WTC11 (cell line): ENCODE measurements at regions not wholly inside any gene's neighbourhood (a gene's known extent, or its start where the extent isn't known, plus 50 kb on each side); places are given as distances from the start of the nearest gene placed in this dataset.

Experiments
- ATAC-seq: fragments of 200-7000 bp; cut with Tn5 transposase; 2 replicates; pipeline ENCODE4 v1.10.0; 2021; ENCODE audit warnings: mild to moderate bottlenecking, moderate library complexity
- CTCF ChIA-PET: fragments of 300-600 bp; sonication (Branson Sonifier 250); formaldehyde crosslinking; loops from one replicate; lab custom pipeline; 2021; ENCODE audit warnings: antibody characterized with exemption; lab: Charles Lee
- POLR2A ChIA-PET: fragments of 350-600 bp; sonication (Branson Sonifier 250); formaldehyde crosslinking; loops from one replicate; lab custom pipeline; 2021; ENCODE audit warnings: antibody characterized with exemption; lab: Charles Lee
- DNase-seq: peaks from one replicate; pipeline ENCODE4 v3.0.0; 2021; ENCODE audit warnings: low spot score
- H3K27ac Mint-ChIP-seq: 2 replicates; pipeline ENCODE4 v1.8.0; 2021; ENCODE audit warnings: mixed read lengths
- H3K27me3 Mint-ChIP-seq: 2 replicates; pipeline ENCODE4 v1.8.0; 2021; ENCODE audit warnings: low read depth, mild to moderate bottlenecking, moderate library complexity, mixed read lengths
- H3K36me3 Mint-ChIP-seq: 2 replicates; pipeline ENCODE4 v1.8.0; 2021; ENCODE audit warnings: mixed read lengths
- H3K4me1 Mint-ChIP-seq: 2 replicates; pipeline ENCODE4 v1.8.0; 2022; ENCODE audit warnings: mixed read lengths
- H3K4me3 Mint-ChIP-seq: 2 replicates; pipeline ENCODE4 v1.8.0; 2021; ENCODE audit warnings: mild to moderate bottlenecking, moderate library complexity, mixed read lengths
- H3K9me3 Mint-ChIP-seq: 2 replicates; pipeline ENCODE4 v1.8.0; 2021; ENCODE audit warnings: mixed read lengths
- CREB1 ChIP-seq: sonication (generic); formaldehyde crosslinking; IDR thresholded peaks from 2 replicates; pipeline ENCODE4 v1.8.0; 2023; ENCODE audit warnings: mild to moderate bottlenecking, missing genetic modification reagents
- ELF4 ChIP-seq: sonication (generic); formaldehyde crosslinking; IDR thresholded peaks from 2 replicates; pipeline ENCODE4 v1.8.1; 2022; ENCODE audit warnings: low read depth, mild to moderate bottlenecking, moderate library complexity, missing genetic modification reagents
- ESRRA ChIP-seq: sonication (generic); formaldehyde crosslinking; IDR thresholded peaks from 2 replicates; pipeline ENCODE4 v1.8.1; 2022; ENCODE audit warnings: mild to moderate bottlenecking, missing genetic modification reagents, borderline replicate concordance
- ETV6 ChIP-seq: sonication (generic); formaldehyde crosslinking; IDR thresholded peaks from 2 replicates; pipeline ENCODE4 v1.8.1; 2022; ENCODE audit warnings: mild to moderate bottlenecking, missing genetic modification reagents
- FOXP1 ChIP-seq: sonication (generic); formaldehyde crosslinking; IDR thresholded peaks from 2 replicates; pipeline ENCODE4 v1.8.0; 2022; ENCODE audit warnings: missing genetic modification reagents, mild to moderate bottlenecking, moderate library complexity, borderline replicate concordance
- GABPB1 ChIP-seq: sonication (generic); formaldehyde crosslinking; IDR thresholded peaks from 2 replicates; pipeline ENCODE4 v1.8.1; 2023; ENCODE audit warnings: mild to moderate bottlenecking, missing genetic modification reagents
- HMGA2 ChIP-seq: fragments of 250-450 bp; sonication (Bioruptor Pico); IDR thresholded peaks from 2 replicates; pipeline ENCODE4 v1.4.0; 2021; ENCODE audit warnings: mild to moderate bottlenecking, moderate library complexity
- IRF2 ChIP-seq: sonication (generic); formaldehyde crosslinking; IDR thresholded peaks from 2 replicates; pipeline ENCODE4 v1.8.0; 2022; ENCODE audit warnings: low read depth, missing genetic modification reagents, borderline replicate concordance
- JAZF1 ChIP-seq: fragments of 250-450 bp; sonication (Bioruptor Pico); IDR thresholded peaks from 2 replicates; pipeline ENCODE4 v1.9.0; 2021; ENCODE audit warnings: moderate library complexity, mild to moderate bottlenecking, inconsistent platforms
- MXD4 ChIP-seq: fragments of 250-450 bp; sonication (Bioruptor Pico); IDR thresholded peaks from 2 replicates; pipeline ENCODE4 v1.8.0; 2021; ENCODE audit warnings: mild to moderate bottlenecking, moderate library complexity, borderline replicate concordance
- MYBL2 ChIP-seq: sonication (generic); formaldehyde crosslinking; IDR thresholded peaks from 2 replicates; pipeline ENCODE4 v1.8.1; 2023; ENCODE audit warnings: mild to moderate bottlenecking, moderate library complexity, missing genetic modification reagents
- OVOL2 ChIP-seq: fragments of 250-450 bp; sonication (Bioruptor Pico); IDR thresholded peaks from 2 replicates; pipeline ENCODE4 v1.9.0; 2021; ENCODE audit warnings: mild to moderate bottlenecking, borderline replicate concordance
- RORB ChIP-seq: fragments of 250-450 bp; sonication (Bioruptor Pico); IDR thresholded peaks from 2 replicates; pipeline ENCODE4 v1.9.0; 2021; ENCODE audit warnings: mild to moderate bottlenecking
- SMAD4 ChIP-seq: sonication (generic); formaldehyde crosslinking; IDR thresholded peaks from 2 replicates; pipeline ENCODE4 v1.8.0; 2022; ENCODE audit warnings: mild to moderate bottlenecking, missing genetic modification reagents
- SOX15 ChIP-seq: fragments of 250-450 bp; sonication (Bioruptor Pico); IDR thresholded peaks from 2 replicates; pipeline ENCODE4 v1.9.0; 2021; ENCODE audit warnings: mild to moderate bottlenecking
- SP1 ChIP-seq: sonication (generic); formaldehyde crosslinking; conservative IDR thresholded peaks from 2 replicates; pipeline ENCODE4 v1.8.1; 2022; ENCODE audit warnings: missing genetic modification reagents
- ZNF138 ChIP-seq: sonication (generic); formaldehyde crosslinking; conservative IDR thresholded peaks from 2 replicates; pipeline ENCODE4 v1.8.1; 2022; ENCODE audit warnings: mild to moderate bottlenecking, moderate library complexity, missing genetic modification reagents
- ZNF219 ChIP-seq: sonication (generic); formaldehyde crosslinking; IDR thresholded peaks from 2 replicates; pipeline ENCODE4 v1.8.0; 2023; ENCODE audit warnings: missing genetic modification reagents, mild to moderate bottlenecking, borderline replicate concordance
- ZNF263 ChIP-seq: sonication (generic); formaldehyde crosslinking; IDR thresholded peaks from 2 replicates; pipeline ENCODE4 v1.8.1; 2022; ENCODE audit warnings: low read depth, mild to moderate bottlenecking, moderate library complexity, missing genetic modification reagents
- TF ChIP-seq, protein P1 (sequence below): sonication (generic); formaldehyde crosslinking; IDR thresholded peaks from 2 replicates; pipeline ENCODE4 v1.8.0; 2023; ENCODE audit warnings: missing genetic modification reagents, mild to moderate bottlenecking, borderline replicate concordance
- TF ChIP-seq, protein P2 (sequence below): sonication (generic); formaldehyde crosslinking; IDR thresholded peaks from 2 replicates; pipeline ENCODE4 v1.8.0; 2023; ENCODE audit warnings: missing genetic modification reagents
- TF ChIP-seq, protein P3 (sequence below): fragments of 200-600 bp; IDR thresholded peaks from 2 replicates; pipeline ENCODE4 v1.8.0; 2022; ENCODE audit warnings: antibody characterized with exemption
- TF ChIP-seq, protein P4 (sequence below): sonication (generic); formaldehyde crosslinking; IDR thresholded peaks from 2 replicates; pipeline ENCODE4 v1.8.1; 2023; ENCODE audit warnings: mild to moderate bottlenecking, missing genetic modification reagents, moderate library complexity
- TF ChIP-seq, protein P5 (sequence below): fragments of 250-450 bp; sonication (Bioruptor Pico); conservative IDR thresholded peaks from 2 replicates; pipeline ENCODE4 v1.9.0; 2021; ENCODE audit warnings: mild to moderate bottlenecking
- TF ChIP-seq, protein P6 (sequence below): sonication (generic); formaldehyde crosslinking; conservative IDR thresholded peaks from 2 replicates; pipeline ENCODE4 v1.8.1; 2022; ENCODE audit warnings: mild to moderate bottlenecking, missing genetic modification reagents
- TF ChIP-seq, protein P7 (sequence below): sonication (generic); formaldehyde crosslinking; IDR thresholded peaks from 2 replicates; pipeline ENCODE4 v1.8.1; 2022; ENCODE audit warnings: mild to moderate bottlenecking, missing genetic modification reagents, moderate library complexity, borderline replicate concordance

DNA sequence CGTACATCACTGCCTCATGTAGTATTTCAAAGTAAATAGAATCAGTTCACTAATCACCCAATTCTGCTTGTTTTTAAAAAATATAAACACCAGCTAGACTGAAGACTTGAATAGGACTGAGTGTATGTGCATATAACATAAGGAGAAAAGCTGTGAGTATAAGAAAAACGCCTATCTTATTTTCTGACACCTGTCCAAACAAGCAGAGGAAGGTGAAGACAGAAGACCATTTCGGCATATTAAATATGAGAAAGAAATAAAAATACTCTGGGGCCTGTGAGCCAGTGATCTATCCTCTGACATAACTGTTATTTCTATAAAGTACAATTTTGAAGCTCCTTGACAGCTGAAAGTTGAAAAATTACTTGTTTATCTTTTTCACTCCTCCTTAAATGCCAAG, 111.3 kb upstream of the EEA1 start:
- Mint-ChIP-seq H3K36me3 (no peaks in the 10 kb centered on the region; the same call in 1 of the 2 replicates), H3K4me3 (no peak overlapping the region), H3K27ac (no peak overlapping the region), H3K4me1 (peaks cover 8% of the 10 kb centered on the region), H3K27me3 (no peaks in the 10 kb centered on the region), H3K9me3 (peaks cover 7% of the 10 kb centered on the region)
- ATAC-seq = no peak
- ChIA-PET POLR2A (no interaction called here), CTCF (no interaction called here)
- DNase-seq = no peak
- TF ChIP-seq SOX15 (CRISPR knock-in tag) = no peak
- no peak for TF ChIP-seq JAZF1 (CRISPR knock-in tag)
- no peak for TF ChIP-seq SP1 (CRISPR knock-in tag)
- no peak for TF ChIP-seq GABPB1
- TF ChIP-seq ZNF263 (CRISPR knock-in tag) = no peak
- TF ChIP-seq ZNF138 (CRISPR knock-in tag) = no peak
- TF ChIP-seq IRF2 (CRISPR knock-in tag) = no peak

DNA sequence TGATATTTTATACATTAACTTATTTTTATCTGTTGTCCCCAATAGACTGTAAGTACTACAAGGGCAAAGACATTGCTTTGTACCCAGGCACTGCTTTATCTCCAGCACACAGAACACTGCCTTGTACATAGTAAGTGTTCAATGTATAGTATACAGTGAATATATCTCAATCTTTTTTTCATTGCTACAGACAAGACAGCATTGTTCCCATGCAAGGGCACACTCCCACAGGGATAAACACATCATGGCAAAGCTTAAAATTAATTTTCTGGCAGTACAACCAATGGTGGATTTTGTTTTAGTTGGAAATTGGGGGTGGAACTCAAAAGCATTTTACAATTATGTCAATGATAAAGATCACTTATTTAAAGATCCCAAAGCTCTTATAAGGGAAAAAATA, 112.3 kb upstream of the EEA1 start:
- ATAC-seq = no peak
- peaks cover 8% of the 10 kb centered on the region for H3K4me1 Mint-ChIP-seq
- no peaks in the 10 kb centered on the region for H3K27me3 Mint-ChIP-seq
- H3K4me3 Mint-ChIP-seq = no peak overlapping the region
- peaks cover 7% of the 10 kb centered on the region for H3K9me3 Mint-ChIP-seq
- no peak for DNase-seq
- ChIA-PET POLR2A (no interaction called here), CTCF (no interaction called here)
- H3K36me3 Mint-ChIP-seq = no peaks in the 10 kb centered on the region; the same call in 1 of the 2 replicates
- TF ChIP-seq, protein P1, sequence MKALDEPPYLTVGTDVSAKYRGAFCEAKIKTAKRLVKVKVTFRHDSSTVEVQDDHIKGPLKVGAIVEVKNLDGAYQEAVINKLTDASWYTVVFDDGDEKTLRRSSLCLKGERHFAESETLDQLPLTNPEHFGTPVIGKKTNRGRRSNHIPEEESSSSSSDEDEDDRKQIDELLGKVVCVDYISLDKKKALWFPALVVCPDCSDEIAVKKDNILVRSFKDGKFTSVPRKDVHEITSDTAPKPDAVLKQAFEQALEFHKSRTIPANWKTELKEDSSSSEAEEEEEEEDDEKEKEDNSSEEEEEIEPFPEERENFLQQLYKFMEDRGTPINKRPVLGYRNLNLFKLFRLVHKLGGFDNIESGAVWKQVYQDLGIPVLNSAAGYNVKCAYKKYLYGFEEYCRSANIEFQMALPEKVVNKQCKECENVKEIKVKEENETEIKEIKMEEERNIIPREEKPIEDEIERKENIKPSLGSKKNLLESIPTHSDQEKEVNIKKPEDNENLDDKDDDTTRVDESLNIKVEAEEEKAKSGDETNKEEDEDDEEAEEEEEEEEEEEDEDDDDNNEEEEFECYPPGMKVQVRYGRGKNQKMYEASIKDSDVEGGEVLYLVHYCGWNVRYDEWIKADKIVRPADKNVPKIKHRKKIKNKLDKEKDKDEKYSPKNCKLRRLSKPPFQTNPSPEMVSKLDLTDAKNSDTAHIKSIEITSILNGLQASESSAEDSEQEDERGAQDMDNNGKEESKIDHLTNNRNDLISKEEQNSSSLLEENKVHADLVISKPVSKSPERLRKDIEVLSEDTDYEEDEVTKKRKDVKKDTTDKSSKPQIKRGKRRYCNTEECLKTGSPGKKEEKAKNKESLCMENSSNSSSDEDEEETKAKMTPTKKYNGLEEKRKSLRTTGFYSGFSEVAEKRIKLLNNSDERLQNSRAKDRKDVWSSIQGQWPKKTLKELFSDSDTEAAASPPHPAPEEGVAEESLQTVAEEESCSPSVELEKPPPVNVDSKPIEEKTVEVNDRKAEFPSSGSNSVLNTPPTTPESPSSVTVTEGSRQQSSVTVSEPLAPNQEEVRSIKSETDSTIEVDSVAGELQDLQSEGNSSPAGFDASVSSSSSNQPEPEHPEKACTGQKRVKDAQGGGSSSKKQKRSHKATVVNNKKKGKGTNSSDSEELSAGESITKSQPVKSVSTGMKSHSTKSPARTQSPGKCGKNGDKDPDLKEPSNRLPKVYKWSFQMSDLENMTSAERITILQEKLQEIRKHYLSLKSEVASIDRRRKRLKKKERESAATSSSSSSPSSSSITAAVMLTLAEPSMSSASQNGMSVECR (CRISPR knock-in tag) = no peak
- TF ChIP-seq, protein P2, sequence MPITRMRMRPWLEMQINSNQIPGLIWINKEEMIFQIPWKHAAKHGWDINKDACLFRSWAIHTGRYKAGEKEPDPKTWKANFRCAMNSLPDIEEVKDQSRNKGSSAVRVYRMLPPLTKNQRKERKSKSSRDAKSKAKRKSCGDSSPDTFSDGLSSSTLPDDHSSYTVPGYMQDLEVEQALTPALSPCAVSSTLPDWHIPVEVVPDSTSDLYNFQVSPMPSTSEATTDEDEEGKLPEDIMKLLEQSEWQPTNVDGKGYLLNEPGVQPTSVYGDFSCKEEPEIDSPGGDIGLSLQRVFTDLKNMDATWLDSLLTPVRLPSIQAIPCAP (CRISPR knock-in tag) = no peak
- no peak for TF ChIP-seq ESRRA (CRISPR knock-in tag)
- TF ChIP-seq, protein P3, sequence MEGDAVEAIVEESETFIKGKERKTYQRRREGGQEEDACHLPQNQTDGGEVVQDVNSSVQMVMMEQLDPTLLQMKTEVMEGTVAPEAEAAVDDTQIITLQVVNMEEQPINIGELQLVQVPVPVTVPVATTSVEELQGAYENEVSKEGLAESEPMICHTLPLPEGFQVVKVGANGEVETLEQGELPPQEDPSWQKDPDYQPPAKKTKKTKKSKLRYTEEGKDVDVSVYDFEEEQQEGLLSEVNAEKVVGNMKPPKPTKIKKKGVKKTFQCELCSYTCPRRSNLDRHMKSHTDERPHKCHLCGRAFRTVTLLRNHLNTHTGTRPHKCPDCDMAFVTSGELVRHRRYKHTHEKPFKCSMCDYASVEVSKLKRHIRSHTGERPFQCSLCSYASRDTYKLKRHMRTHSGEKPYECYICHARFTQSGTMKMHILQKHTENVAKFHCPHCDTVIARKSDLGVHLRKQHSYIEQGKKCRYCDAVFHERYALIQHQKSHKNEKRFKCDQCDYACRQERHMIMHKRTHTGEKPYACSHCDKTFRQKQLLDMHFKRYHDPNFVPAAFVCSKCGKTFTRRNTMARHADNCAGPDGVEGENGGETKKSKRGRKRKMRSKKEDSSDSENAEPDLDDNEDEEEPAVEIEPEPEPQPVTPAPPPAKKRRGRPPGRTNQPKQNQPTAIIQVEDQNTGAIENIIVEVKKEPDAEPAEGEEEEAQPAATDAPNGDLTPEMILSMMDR = no peak
- TF ChIP-seq FOXP1 (CRISPR knock-in tag) = no peak
- no peak for TF ChIP-seq JAZF1 (CRISPR knock-in tag)
- no peak for TF ChIP-seq ZNF219 (CRISPR knock-in tag)
- no peak for TF ChIP-seq RORB
- TF ChIP-seq CREB1 (CRISPR knock-in tag) = no peak
- TF ChIP-seq, protein P4, sequence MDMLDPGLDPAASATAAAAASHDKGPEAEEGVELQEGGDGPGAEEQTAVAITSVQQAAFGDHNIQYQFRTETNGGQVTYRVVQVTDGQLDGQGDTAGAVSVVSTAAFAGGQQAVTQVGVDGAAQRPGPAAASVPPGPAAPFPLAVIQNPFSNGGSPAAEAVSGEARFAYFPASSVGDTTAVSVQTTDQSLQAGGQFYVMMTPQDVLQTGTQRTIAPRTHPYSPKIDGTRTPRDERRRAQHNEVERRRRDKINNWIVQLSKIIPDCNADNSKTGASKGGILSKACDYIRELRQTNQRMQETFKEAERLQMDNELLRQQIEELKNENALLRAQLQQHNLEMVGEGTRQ = no peak
- TF ChIP-seq OVOL2 (CRISPR knock-in tag) = no peak
- TF ChIP-seq SMAD4 (CRISPR knock-in tag) = no peak
- TF ChIP-seq ELF4 (CRISPR knock-in tag) = no peak
- TF ChIP-seq, protein P5, sequence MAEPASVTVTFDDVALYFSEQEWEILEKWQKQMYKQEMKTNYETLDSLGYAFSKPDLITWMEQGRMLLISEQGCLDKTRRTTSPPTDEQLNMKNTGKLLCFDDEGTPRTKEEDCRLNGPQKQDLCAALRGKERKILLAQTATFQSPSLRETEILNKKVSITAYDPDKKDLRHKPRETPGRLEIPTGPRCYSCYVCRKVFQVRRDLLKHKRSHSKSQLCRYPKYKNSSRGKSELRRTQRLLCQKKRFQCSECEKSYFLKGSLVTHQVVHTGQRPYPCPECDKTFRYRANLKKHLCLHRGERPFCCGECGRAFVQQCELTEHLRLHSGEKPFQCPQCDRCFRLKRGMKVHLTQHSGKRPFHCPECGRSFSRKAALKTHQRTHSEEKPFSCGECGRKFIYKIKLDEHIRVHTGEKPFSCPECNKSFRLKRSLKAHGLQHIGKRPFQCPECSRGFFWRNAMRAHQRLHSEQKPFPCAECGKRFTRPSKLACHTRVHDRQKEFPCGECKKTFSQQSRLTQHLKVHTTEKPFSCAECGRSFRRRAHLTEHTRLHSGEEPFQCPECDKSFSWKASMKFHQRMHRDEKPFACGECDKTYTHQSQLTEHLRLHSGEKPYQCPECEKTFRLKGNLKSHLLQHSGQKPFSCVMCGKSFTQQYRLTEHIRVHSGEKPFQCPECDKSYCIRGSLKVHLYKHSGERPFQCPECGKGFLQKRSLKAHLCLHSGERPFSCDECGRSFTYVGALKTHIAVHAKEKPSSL (CRISPR knock-in tag) = no peak
- no peak for TF ChIP-seq MXD4 (CRISPR knock-in tag)
- no peak for TF ChIP-seq HMGA2 (CRISPR knock-in tag)
- no peak for TF ChIP-seq ETV6 (CRISPR knock-in tag)
- TF ChIP-seq, protein P6, sequence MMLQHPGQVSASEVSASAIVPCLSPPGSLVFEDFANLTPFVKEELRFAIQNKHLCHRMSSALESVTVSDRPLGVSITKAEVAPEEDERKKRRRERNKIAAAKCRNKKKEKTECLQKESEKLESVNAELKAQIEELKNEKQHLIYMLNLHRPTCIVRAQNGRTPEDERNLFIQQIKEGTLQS (CRISPR knock-in tag) = no peak
- TF ChIP-seq MYBL2 (CRISPR knock-in tag) = no peak
- TF ChIP-seq, protein P7, sequence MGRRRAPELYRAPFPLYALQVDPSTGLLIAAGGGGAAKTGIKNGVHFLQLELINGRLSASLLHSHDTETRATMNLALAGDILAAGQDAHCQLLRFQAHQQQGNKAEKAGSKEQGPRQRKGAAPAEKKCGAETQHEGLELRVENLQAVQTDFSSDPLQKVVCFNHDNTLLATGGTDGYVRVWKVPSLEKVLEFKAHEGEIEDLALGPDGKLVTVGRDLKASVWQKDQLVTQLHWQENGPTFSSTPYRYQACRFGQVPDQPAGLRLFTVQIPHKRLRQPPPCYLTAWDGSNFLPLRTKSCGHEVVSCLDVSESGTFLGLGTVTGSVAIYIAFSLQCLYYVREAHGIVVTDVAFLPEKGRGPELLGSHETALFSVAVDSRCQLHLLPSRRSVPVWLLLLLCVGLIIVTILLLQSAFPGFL (CRISPR knock-in tag) = no peak
- H3K27ac Mint-ChIP-seq = no peak overlapping the region
